ENCODE measurements at regions not wholly inside any gene's neighbourhood (a gene's known extent, or its start where the extent isn't known, plus 50 kb on each side); places are given as distances from the start of the nearest gene placed in this dataset.
A peak's percentile ranks its signal among the peaks of the same experiment; 100 is the strongest.
"Not testable (repeated sequence)": the region's sequence is repeated elsewhere in the genome, so short reads cannot be mapped to it uniquely, and the experiment has no call there.

- DNase-seq (ENCODE audit: extremely low read depth in 1 of 11, low read depth in 9 of 11, low spot score in 4 of 11) = no peak
Observed at GRCh38 chr7:108627476-108628051, 57.9 kb downstream of the DNAJB9 start.

DNA sequence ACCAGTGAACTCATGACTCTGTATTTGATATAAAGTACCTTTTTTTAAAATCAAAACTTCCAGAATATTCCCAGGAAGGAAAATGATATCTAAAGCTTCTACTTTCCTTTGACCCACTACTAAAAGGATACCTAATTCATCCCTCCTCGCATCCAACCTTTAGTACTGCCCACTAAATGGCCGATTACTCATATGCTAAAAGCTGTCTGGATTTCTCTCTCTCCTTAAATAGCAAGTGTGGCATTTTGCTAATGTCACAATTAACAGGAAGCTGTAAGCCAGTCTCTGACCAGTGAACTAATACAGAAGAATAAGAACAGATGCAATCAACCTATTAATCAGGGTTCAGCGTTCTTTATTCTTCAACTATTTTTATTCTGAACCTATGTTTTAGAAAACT lies 59.0 kb downstream of the DNAJB9 start:
- no peak for DNase-seq (ENCODE audit: extremely low read depth in 1 of 11, low read depth in 9 of 11, low spot score in 4 of 11)

- DNase-seq (ENCODE audit: extremely low read depth in 1 of 11, low read depth in 9 of 11, low spot score in 4 of 11) = peak in 5 of 11 donors; percentile 16 to 41 (median 25)
Observed at GRCh38 chr7:108629651-108630400, 60.2 kb downstream of the DNAJB9 start.

DNA sequence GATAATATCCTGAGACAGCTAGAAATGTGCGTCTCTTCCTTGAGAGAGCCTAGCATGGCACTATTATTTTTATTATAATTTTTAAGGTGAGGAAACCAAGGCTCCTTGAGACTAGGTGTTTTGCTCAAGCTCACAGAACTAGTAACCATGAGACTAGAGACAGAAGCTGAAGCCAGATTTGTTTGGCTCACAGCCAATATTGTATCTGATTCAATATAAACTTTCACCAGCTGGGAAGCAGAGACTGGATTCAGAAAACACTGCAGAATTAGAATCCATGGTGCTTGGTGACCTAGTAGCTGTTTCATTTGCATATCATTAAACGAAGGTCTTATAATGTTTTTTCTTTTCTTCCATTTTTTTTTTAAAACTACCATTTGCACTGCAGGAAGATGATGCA lies 64.4 kb downstream of the DNAJB9 start:
- no peak for DNase-seq (ENCODE audit: extremely low read depth in 1 of 11, low read depth in 9 of 11, low spot score in 4 of 11)

GRCh38 chr7:108634535-108634934 lies 64.9 kb downstream of the DNAJB9 start:
- DNase-seq (ENCODE audit: extremely low read depth in 1 of 11, low read depth in 9 of 11, low spot score in 4 of 11) = no peak

DNA sequence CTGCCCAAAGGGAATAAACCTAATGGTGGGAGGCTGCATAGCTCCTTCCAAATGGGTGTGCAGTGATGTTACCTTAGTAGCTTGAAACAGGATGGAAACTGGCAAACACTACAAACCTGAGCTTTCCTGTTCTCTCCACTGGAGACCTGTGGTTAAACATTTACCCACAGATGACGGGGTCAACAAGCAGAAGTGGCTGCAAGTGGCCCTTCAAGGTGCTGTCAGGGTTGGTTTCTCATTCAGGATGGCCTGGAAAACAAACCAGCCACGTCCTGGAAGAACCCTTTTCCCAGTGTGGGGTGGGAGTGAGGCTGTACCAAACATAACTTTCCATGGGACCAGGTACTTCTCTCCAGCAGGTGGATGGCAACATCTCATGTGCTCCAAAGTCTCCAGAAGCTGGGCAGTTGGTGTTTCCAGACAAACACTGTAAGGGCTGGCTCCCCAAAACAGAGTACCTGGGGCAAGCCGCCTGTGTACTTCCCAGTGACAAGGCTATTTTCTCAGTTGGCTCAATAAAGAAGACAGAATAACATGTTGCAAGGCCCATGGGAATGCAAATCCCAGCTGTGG lies 67.5 kb downstream of the DNAJB9 start:
- peak in 4 of 11 donors; percentile 18 to 51 (median 28) for DNase-seq (ENCODE audit: extremely low read depth in 1 of 11, low read depth in 9 of 11, low spot score in 4 of 11)

DNA sequence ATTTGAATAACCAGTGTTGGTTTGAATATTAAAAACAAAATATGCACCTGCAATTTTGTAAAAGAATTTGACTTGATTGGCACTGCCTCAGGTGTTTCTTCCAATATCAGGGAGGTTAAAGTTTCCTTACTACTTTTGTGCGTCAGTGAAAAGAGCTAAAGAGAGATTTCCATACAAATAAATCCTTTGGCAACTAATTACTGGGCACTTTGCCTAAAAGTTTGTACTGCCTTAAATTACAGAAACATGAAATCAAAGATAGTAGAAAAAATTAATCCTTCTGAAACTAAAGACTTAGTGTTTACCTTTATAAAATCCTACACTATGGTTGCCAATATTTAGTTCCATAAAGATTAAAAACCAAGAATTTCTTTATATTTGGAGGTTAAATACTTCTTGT lies 72.5 kb downstream of the DNAJB9 start:
- DNase-seq (ENCODE audit: extremely low read depth in 1 of 11, low read depth in 9 of 11, low spot score in 4 of 11) = no peak

DNA sequence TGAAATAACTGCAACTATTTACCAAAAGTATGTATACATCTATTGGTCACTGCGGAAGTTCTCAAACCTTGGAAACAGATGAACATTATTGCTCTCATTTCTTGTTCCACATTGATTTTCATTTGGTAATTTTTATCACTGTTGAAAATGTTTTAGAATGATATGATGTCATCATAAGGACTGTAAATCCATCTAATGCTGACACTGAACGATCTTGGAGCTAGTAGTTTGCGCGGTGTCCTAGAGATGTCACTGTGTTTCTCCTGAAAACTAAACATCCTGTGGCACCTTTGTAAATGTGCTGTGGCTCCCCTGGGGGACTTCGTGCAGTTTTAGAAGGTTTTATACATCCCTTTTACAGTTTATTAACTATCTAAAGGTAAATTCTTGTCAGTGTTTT lies 73.5 kb downstream of the DNAJB9 start:
- no peak for DNase-seq (ENCODE audit: extremely low read depth in 1 of 11, low read depth in 9 of 11, low spot score in 4 of 11)

GRCh38 chr7:108648989-108649388 lies 79.3 kb downstream of the DNAJB9 start:
- DNase-seq (ENCODE audit: extremely low read depth in 1 of 11, low read depth in 9 of 11, low spot score in 4 of 11) = no peak

GRCh38 chr7:108650467-108650866 lies 80.8 kb downstream of the DNAJB9 start:
- no peak for DNase-seq (ENCODE audit: extremely low read depth in 1 of 11, low read depth in 9 of 11, low spot score in 4 of 11)

GRCh38 chr7:108652886-108653285 lies 83.2 kb downstream of the DNAJB9 start:
- DNase-seq (ENCODE audit: extremely low read depth in 1 of 11, low read depth in 9 of 11, low spot score in 4 of 11) = no peak

GRCh38 chr7:108653526-108653925 lies 83.9 kb downstream of the DNAJB9 start:
- no peak for DNase-seq (ENCODE audit: extremely low read depth in 1 of 11, low read depth in 9 of 11, low spot score in 4 of 11)

DNA sequence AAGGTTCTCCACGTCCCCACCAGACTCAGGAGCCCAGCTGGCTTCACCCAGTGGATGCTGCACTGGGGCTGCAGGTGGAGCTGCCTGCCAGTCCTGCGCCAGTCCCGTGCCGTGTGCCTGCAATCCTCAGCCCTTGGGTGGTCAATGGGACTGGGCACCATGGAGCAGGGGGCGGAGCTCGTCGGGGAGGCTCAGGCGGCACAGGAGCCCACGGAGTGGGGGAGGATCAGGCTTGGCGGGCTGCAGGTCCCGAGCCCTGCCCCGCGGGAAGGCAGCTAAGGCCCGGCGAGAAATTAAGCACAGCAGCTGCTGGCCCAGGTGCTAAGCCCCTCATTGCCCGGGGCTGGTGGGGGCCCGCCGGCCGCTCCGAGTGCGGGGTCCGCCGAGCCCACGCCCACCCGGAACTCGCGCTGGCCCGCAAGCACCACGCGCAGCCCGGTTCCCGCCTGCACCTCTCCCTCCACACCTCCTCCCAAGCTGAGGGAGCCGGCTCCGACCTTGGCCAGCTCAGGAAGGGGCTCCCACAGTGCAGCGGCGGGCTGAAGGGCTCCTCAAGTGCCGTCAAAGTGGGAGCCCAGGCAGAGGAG lies 87.6 kb downstream of the DNAJB9 start:
- DNase-seq (ENCODE audit: extremely low read depth in 1 of 11, low read depth in 9 of 11, low spot score in 4 of 11) = not testable (repeated sequence)

DNA sequence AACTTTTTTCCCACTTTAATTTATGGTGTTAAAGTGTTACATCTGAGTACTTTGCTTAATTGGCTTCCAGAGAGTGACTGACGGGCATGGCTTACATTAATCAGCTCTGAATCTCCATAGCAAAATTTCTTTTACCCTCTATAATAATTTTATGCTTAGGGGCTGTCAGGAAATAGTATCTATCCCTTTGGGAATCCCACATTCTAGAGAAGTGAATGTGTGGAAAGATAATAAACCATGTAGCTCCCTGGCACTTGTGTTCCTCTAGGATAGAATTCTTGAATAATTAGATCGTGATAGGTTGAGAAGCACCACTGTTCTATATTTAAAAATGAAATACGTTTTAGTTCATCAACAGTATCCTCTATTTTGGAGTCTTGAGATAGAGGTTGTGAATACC lies 89.6 kb downstream of the DNAJB9 start:
- no peak for DNase-seq (ENCODE audit: extremely low read depth in 1 of 11, low read depth in 9 of 11, low spot score in 4 of 11)

- no peak for DNase-seq (ENCODE audit: extremely low read depth in 1 of 11, low read depth in 9 of 11, low spot score in 4 of 11)
Observed at GRCh38 chr7:108659867-108660266, 90.2 kb downstream of the DNAJB9 start.

GRCh38 chr7:108660465-108660864 lies 90.8 kb downstream of the DNAJB9 start:
- DNase-seq (ENCODE audit: extremely low read depth in 1 of 11, low read depth in 9 of 11, low spot score in 4 of 11) = no peak

- no peak for DNase-seq (ENCODE audit: extremely low read depth in 1 of 11, low read depth in 9 of 11, low spot score in 4 of 11)
Observed at GRCh38 chr7:108662783-108663362, 93.2 kb downstream of the DNAJB9 start.

GRCh38 chr7:108663701-108664100 lies 94.0 kb downstream of the DNAJB9 start:
- no peak for DNase-seq (ENCODE audit: extremely low read depth in 1 of 11, low read depth in 9 of 11, low spot score in 4 of 11)

DNA sequence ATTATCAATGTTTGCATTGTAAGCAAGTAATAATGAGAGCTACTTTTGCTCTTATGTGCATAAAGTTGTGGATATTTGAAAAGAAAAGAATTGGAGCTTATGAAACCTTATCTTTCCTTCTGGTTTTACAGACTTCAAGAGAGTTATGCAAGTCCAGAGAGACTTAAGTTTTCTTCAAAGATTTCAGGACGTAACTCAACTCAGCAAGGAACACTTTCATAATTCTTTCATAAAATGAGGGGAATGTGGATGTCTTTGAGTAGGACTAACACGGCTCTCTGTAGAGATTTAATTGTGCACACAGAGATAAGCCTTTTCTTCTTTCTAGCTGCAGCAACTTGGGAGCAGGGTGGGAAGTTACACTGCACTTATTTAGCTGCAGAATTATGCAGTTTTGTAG lies 97.5 kb downstream of the DNAJB9 start:
- no peak for DNase-seq (ENCODE audit: extremely low read depth in 1 of 11, low read depth in 9 of 11, low spot score in 4 of 11)

DNA sequence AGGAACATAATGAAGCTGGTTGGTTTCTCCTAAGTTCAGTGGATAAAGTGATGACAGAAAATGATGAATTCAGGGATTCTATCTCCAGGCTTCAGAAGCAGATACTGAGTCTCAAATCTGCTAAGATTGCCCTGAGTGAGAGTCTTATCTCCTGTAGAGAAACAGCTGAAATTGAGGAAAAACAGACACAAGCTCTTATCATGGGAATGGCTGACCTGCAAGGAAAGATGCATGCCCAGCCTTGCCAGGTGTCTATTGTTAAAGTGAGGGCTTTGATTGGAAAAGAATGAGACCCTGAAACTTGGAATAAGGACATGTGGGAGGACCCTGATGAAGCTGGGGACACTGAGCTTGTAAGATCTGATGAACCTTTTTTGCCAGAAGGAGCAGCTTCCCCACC lies 100.3 kb downstream of the DNAJB9 start:
- DNase-seq (ENCODE audit: extremely low read depth in 1 of 11, low read depth in 9 of 11, low spot score in 4 of 11) = no peak
